K562 (cell line): ENCODE measurements at regions not wholly inside any gene's neighbourhood (a gene's known extent, or its start where the extent isn't known, plus 50 kb on each side); places are given as distances from the start of the nearest gene placed in this dataset.

Source experiments
- CBX5 ChIP-seq: IDR thresholded peaks from 2 replicates; pipeline ENCODE4 v1.6.1; 2014; ENCODE audit warnings: low read depth, borderline replicate concordance
- CREM ChIP-seq: IDR thresholded peaks from 2 replicates; pipeline ENCODE4 v1.6.1; 2014; ENCODE audit warnings: antibody characterized with exemption, low read depth
- EZH2 ChIP-seq: IDR thresholded peaks from 2 replicates; pipeline ENCODE4 v1.6.1; 2012; ENCODE audit warnings: low read depth, mild to moderate bottlenecking, inconsistent platforms, low read length, borderline replicate concordance
- ZNF766 ChIP-seq: fragments of 200-800 bp; sonication (Bioruptor generic); conservative IDR thresholded peaks from 2 replicates; pipeline ENCODE4 v1.6.1; 2016; ENCODE audit warnings: missing genetic modification characterization, missing compliant biosample characterization
- TF ChIP-seq, protein P1 (sequence below): sonication (generic); formaldehyde crosslinking; IDR thresholded peaks from 2 replicates; pipeline ENCODE4 v1.8.0; 2022; ENCODE audit warnings: mild to moderate bottlenecking, low read depth, missing genetic modification reagents

DNA sequence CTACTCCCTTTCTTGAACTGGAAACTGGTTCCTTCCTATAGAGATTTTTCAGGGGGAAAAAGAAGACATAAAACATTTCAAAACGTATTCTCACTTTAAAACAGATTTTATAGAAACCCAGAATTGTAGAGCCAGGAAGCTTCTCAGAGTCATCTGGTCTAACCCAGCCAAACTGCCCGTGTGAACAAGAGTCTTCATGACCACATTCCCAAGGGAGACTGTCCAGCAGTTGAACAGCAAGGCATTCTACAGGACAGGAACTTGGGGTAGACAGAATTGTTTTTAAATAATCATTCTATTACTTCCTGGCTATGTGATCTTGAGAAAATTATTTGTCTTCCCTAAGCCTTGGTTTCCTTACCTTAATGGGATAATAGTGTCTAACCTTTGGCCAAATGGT lies 163.5 kb upstream of the IVNS1ABP start:
- TF ChIP-seq, protein P1, sequence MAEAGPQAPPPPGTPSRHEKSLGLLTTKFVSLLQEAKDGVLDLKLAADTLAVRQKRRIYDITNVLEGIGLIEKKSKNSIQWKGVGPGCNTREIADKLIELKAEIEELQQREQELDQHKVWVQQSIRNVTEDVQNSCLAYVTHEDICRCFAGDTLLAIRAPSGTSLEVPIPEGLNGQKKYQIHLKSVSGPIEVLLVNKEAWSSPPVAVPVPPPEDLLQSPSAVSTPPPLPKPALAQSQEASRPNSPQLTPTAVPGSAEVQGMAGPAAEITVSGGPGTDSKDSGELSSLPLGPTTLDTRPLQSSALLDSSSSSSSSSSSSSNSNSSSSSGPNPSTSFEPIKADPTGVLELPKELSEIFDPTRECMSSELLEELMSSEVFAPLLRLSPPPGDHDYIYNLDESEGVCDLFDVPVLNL (CRISPR knock-in tag) = no peak
- no peak for TF ChIP-seq CBX5
- TF ChIP-seq EZH2 = no peak
- TF ChIP-seq ZNF766 (CRISPR knock-in tag) = no peak
- no peak for TF ChIP-seq CREM
